Chondrocyte (in vitro differentiated cells): ENCODE measurements at regions not wholly inside any gene's neighbourhood (a gene's known extent, or its start where the extent isn't known, plus 50 kb on each side); places are given as distances from the start of the nearest gene placed in this dataset.

Experiments
- DNase-seq: peaks from one replicate; pipeline ENCODE4 v3.0.0; 2021; ENCODE audit warnings: mixed read lengths, low spot score
- H3K27ac Mint-ChIP-seq: one replicate; pipeline ENCODE4 v1.8.0; 2021; ENCODE audit warnings: mild to moderate bottlenecking, moderate library complexity, mixed read lengths; ENCODE audit not compliant: unreplicated experiment
- H3K27me3 Mint-ChIP-seq: 2 replicates; pipeline ENCODE4 v1.8.0; 2021; ENCODE audit warnings: low read depth, mixed read lengths
- H3K36me3 Mint-ChIP-seq: 2 replicates; pipeline ENCODE4 v1.8.0; 2021; ENCODE audit warnings: low read depth, mixed read lengths
- H3K4me1 Mint-ChIP-seq: 2 replicates; pipeline ENCODE4 v1.8.0; 2021; ENCODE audit warnings: low read depth, mild to moderate bottlenecking, mixed read lengths
- H3K4me3 Mint-ChIP-seq: one replicate; pipeline ENCODE4 v1.8.0; 2021; ENCODE audit warnings: mild to moderate bottlenecking, moderate library complexity, mixed read lengths; ENCODE audit not compliant: unreplicated experiment
- H3K9me3 Mint-ChIP-seq: 2 replicates; pipeline ENCODE4 v1.8.0; 2021; ENCODE audit warnings: low read depth, mixed read lengths
- CTCF ChIP-seq: fragments of 200-600 bp; sonication (generic); IDR thresholded peaks from 2 replicates; pipeline ENCODE4 v1.5.0; 2021; ENCODE audit warnings: antibody characterized with exemption, mild to moderate bottlenecking, moderate library complexity

DNA sequence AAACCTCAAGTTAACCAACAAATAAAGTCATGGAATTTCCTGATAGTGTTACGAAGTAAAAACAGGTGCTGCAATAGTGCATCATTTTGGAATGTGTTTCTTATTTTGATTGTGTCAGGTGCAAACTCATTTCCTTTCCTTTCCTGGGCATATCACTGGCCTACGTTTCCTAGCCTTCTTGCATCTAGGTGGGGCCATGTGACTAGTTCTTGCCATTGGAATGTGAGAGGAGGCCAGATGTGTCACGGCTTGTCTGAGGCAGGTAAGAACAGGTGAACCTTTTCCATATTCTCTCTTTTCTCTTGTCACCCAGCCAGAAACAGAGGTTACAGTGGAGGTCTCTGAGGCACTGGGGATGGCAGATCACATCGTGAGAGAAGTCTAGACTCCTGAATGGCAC, 868.0 kb downstream of the RPA4 start:
- TF ChIP-seq CTCF, result no peak
- no peak overlapping the region for H3K27ac Mint-ChIP-seq
- no peak for DNase-seq
- no peaks in the 10 kb centered on the region for H3K27me3 Mint-ChIP-seq
- no peaks in the 10 kb centered on the region for H3K36me3 Mint-ChIP-seq
- H3K4me1 Mint-ChIP-seq, result peaks cover 5% of the 10 kb centered on the region
- no peaks in the 10 kb centered on the region for H3K9me3 Mint-ChIP-seq
- no peak overlapping the region for H3K4me3 Mint-ChIP-seq

GRCh38 chrX:97756879-97757278, 873.2 kb downstream of the RPA4 start:
- DNase-seq, result no peak
- TF ChIP-seq CTCF, result no peak
- no peak overlapping the region for H3K27ac Mint-ChIP-seq
- no peaks in the 10 kb centered on the region for H3K9me3 Mint-ChIP-seq
- no peak overlapping the region for H3K4me3 Mint-ChIP-seq
- no peaks in the 10 kb centered on the region for H3K4me1 Mint-ChIP-seq
- H3K27me3 Mint-ChIP-seq, result no peaks in the 10 kb centered on the region
- no peaks in the 10 kb centered on the region for H3K36me3 Mint-ChIP-seq

- H3K4me3 Mint-ChIP-seq, result no peak overlapping the region
- no peaks in the 10 kb centered on the region for H3K4me1 Mint-ChIP-seq
- H3K27me3 Mint-ChIP-seq, result peaks cover 10% of the 10 kb centered on the region
- H3K9me3 Mint-ChIP-seq, result no peaks in the 10 kb centered on the region
- no peak for DNase-seq
- H3K36me3 Mint-ChIP-seq, result no peaks in the 10 kb centered on the region
- no peak for TF ChIP-seq CTCF
- H3K27ac Mint-ChIP-seq, result no peak overlapping the region
Observed at GRCh38 chrX:97763391-97763790, 879.7 kb downstream of the RPA4 start.

DNA sequence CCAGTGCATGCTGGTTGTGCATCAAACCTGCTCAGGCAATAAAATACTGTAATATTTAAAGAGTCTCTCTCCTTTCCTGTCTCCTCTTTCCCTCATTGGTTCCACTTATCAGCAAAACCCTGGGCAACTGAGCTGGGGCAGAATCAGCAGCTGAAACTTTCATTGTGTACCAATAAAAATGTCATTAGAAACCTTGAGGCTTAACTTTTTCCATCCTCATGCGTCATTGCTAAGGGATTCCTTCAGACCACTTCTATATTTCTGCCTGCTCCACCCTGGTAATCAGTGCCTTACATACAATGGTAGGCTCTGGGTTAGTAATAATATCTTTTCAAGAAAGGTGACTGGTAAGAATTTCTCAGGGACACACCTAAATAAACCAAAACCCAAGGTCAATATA, 880.3 kb downstream of the RPA4 start:
- no peak for TF ChIP-seq CTCF
- H3K27ac Mint-ChIP-seq, result no peak overlapping the region
- no peaks in the 10 kb centered on the region for H3K4me1 Mint-ChIP-seq
- no peaks in the 10 kb centered on the region for H3K36me3 Mint-ChIP-seq
- H3K4me3 Mint-ChIP-seq, result no peak overlapping the region
- H3K27me3 Mint-ChIP-seq, result peaks cover 10% of the 10 kb centered on the region
- H3K9me3 Mint-ChIP-seq, result no peaks in the 10 kb centered on the region
- DNase-seq, result no peak

GRCh38 chrX:97766501-97767095, 882.9 kb downstream of the RPA4 start:
- H3K27me3 Mint-ChIP-seq, result peaks cover 10% of the 10 kb centered on the region
- H3K9me3 Mint-ChIP-seq, result no peaks in the 10 kb centered on the region
- no peaks in the 10 kb centered on the region for H3K4me1 Mint-ChIP-seq
- no peak overlapping the region for H3K4me3 Mint-ChIP-seq
- TF ChIP-seq CTCF, result no peak
- H3K27ac Mint-ChIP-seq, result no peak overlapping the region
- no peaks in the 10 kb centered on the region for H3K36me3 Mint-ChIP-seq
- no peak for DNase-seq
